Muscle of arm (tissue), 1 donor: ENCODE measurements at regions not wholly inside any gene's neighbourhood (a gene's known extent, or its start where the extent isn't known, plus 50 kb on each side); places are given as distances from the start of the nearest gene placed in this dataset.
"Not testable (repeated sequence)": the region's sequence is repeated elsewhere in the genome, so short reads cannot be mapped to it uniquely, and the experiment has no call there.

Experiments used
- DNase-seq: peaks from one replicate; pipeline ENCODE4 v3.0.0-alpha.2; 2013

DNA sequence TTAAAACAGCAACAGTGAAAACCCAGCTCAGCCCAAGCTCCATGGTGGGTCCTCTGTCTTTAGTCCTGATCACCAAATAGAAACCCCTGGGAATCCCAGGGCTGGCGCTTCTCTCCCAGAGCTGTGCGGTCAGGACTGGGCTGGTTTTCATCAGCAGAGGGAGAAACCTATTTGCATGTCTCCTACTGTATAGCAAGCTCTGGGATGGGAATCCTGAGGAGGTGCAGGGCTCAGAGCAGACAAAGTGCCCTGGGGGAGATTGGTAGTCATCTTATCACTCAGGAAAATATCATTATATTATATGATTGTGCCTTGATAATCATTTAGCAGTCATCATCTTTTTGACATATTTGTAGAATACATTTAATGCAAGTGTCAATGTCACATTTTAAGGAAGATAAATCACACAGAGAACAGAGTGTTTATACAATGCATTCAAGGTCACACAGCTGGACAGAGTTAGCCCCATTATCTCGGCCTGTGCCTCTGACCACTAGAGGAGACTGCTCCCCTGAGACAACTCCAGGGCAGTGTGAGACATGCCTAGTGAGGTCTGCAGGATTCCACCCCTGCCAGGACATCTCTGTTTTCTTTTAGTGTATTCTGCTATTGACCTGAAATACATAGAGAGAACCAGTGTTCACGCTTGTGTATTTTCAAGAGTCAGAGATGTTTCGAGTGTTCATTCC, 818.6 kb downstream of the TMEM121 start:
- not testable (repeated sequence) for DNase-seq

DNA sequence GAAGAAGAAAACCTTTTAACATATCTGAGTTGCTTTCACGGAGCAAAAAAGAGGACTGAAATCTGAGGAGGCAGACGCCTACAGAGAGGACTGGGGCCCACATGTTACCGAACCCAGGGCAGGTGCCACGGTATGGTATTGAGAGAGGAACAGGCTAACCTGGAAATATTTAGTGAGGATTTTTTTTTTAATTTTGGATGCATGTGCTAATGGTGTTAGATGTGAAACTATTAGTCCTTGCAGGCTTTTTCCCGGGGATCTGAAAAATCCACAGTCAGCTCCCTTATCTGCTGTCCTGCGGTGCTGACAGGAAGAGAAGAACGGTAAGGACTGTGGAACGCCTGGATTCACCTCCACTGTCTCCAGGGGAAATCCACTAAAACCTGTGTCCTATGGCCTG, 819.7 kb downstream of the TMEM121 start:
- no peak for DNase-seq

DNA sequence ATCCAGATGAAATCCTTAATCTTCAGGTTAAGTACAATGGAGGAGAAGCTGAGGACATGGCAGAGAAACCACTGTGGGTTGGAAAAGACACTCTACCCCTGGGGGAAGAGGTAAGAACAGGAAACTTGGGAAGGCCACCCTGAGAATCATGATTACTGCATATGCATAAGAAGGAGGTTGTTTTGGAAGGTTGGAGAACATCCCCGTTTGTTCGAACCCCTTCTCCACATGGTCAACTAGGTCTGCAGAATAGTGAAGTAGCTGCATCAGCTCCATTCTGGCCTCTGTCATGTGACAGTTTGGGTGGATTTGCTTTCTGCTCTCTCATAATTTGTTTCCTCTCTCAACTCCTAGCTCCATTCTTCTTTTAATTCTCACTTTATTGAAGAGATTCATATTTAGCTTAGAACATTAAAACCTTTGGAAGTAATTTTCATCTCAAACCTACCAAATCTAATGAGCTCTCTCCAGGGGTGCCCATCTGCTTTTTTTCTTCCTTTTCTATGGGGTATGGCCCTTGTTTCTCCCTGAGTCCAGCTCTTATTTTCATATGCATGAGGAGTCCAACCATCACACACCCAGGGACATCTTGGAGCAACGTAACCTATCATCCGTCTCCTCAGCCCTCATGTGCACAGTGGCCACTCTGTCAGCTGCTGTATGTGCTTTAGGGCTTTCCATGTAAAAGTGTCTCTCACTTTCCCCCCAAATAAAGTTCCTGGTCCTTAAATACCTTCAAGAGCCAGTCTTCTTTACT, 820.3 kb downstream of the TMEM121 start:
- no peak for DNase-seq

DNA sequence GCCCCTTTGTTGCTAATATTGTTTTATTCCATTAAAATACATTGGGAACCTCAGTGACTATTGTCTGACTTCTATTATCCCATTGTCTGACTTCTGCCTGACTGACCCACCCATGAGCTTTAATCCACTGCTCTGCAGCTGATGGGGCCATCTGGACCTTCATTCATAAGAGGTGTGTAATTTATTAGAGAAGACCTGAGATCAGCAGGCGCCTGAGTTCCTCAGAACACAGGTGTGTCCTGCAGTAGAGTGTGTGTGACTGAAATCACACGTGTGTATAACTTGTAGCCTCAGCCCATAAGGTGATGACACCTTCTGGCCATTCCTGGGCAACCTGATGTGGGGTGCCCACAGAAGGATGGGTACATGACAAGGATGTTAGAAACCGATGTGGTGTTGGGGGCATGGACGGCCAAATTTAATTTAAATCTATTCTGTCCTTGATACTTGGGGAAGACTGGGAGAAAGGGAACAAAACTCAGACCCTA, 821.0 kb downstream of the TMEM121 start:
- no peak for DNase-seq

DNA sequence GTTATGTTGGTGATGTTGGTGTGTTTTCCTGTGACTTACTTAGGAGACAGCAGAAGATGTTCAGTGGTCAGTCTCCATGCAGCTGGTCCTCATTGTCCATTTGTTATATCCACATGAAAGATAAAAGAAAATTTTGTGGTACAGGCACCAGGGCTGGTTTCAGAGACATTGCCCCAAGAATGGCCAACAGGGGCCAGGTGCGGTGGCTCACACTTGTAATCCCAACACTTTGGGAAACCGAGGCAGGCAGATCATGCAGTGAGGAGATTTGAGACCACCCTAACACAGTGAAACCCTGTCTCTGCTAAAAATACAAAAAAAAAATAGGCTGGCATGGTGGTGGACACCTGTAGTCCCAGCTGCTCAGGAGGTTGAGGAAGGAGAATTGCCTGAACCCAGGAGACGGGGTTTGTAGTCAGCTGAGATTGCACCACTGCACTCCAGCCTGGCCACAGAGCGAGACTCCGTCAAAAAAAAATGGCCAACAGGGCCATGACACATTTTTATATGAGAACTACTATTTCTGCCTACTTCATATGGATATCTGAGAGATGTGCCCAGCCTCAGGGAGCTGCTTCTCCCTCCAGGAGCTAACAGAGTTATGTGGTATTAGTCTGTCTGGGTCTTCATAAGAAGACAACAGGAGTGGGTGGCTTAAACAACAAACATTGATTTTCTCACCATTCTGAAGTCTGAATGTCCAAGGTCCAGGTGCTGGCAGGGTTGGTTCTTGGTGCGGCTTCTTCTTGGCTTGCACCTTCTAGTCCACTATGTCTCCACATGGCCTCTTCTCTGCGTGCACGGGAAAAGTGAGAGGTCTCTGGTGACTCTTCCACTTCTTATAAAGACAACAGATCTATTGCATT, 821.7 kb downstream of the TMEM121 start:
- no peak for DNase-seq

DNA sequence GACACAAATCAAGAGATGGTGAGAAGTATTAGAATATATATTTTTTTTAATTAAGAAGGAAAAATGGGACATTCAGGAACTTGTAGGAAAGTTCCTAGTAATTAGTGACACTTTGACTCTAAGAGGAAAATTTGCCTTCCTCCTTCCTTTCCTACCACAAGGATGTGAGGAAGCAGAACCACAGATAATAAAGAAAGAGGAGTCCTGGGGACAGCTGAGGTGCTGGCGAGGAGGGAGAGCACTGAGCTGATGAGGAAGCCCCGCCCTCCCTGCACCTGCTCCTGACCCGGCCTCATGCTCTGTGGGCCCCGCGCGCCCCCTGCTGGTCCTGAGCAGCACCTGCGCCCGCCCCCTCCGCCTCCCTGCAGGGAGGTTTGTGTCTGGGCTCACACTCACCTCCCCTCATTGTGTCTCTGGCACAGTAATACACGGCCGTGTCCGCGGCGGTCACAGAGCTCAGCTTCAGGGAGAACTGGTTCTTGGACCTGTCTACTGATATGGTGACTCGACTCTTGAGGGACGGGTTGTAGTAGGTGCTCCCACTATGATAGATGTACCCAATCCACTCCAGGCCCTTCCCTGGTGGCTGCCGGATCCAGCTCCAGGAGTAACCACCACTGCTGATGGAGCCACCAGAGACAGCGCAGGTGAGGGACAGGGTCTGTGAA, 822.6 kb downstream of the TMEM121 start:
- not testable (repeated sequence) for DNase-seq

DNA sequence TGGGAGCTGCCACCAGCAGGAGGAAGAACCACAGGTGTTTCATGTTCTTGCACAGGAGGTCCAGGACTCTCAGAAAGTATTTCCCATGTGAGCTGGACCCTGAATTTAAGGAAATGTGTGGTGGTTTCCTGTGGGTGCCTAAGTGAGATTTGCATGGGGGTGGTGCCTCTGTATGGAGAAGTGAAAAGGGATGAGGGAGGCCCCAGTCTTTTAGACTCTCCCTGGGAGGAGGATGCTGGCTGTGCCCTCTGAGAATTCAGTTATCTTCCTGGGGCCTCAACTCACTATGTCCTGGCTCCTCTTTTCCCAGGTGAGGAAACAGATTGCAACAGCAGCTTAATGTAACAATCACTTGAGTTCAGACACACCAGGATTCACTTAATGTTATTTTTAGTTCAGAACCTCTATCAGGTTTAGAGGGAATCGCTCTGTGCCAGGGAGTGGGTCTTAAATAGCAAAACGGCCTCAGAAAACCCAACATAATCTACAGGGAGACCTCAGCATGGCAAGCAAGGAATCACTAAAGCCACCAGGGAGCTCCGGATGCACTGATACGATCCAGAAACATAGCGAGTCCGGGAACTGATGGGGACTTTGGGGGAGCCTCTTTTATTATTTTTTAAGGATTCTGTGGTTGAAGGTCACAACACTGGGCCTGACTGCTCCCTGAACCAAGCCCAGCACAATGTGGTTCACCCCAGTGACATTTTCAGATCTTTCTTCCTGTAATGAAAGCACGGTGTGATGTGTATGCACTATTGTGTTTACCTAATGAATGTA, 823.5 kb downstream of the TMEM121 start:
- DNase-seq = not testable (repeated sequence)

DNA sequence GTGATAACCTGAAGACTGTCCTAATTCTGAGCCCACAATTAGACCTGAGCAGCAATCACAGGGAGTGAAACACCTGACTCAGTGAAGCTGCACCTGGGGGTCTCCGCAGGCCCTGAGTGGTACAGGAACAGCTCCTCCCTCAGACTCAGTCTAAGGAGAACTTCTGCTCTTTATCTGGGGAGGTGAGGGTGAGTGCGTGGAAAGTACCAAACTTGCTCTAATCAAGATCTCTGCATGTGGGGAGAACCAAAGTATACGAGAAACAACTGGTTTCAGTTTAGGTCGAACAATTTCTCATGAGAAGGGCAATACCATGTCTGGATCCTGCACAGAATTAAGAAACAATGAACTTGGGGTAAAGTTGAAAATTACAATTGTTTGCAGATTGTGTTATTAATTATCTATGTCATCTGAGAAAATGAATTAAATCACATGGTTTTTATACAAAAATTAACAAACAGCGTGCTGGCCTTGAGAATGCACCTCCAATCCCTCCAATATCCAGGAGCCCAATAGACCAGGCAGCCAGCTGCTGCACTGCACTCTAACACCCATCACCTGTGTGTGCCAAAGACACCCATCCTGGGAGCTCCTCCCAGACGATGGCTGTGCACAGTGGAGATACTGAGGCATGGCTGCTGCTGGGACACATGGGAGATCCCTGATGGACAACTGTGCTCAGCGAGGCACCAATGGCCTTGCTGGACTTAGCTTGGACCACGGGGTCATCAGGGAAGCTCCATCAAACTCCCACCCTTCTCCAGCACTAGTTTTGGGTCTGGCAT, 828.8 kb downstream of the TMEM121 start:
- not testable (repeated sequence) for DNase-seq

DNA sequence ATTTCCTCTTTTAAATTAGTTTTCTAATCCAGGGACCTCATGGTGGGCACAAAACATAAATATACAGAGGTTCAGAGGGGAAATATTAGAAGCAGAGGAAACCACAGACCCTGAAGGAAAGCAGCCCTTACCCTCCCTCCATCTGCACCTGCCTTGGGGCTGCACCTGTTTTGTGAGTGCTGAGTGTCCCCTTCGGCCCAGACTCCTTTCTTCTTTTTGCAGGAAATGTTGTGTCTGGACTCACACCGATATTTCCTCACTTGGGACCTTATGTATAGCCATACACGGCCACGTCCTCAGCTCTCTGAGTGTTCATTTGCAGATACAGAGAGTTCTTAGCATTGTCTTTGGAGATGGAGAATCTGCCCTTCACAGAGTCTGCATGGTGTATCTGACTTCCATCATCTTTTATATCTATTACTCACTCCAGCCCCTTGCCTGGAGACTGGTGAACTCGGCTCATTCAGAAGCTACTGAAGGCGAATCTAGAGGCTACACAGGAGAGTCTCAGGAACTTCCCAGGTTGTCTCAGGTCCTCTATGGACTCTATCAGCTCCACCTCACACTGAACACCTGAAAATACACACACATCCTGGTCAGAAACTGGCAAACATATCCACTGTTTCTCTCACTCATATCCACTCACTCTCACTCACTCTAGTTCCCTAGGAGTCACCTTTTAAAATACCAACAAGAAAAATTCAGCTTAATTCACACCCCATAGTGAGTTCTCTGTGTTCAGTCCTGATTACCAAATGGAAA, 829.7 kb downstream of the TMEM121 start:
- DNase-seq = not testable (repeated sequence)

DNA sequence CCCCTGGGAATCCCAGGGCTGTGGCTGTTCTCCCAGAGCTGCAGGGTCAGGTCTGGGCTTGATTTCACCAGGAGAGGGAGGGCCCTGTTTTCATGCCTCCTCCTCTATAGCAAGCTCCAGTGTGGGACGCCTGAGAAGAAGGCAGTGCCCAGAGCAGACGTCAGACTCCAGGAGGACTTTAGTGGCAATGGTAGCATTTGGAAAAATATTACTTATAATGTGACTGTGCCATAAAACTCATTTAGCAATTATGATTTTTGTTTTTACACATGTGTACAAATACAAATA, 830.2 kb downstream of the TMEM121 start:
- not testable (repeated sequence) for DNase-seq

DNA sequence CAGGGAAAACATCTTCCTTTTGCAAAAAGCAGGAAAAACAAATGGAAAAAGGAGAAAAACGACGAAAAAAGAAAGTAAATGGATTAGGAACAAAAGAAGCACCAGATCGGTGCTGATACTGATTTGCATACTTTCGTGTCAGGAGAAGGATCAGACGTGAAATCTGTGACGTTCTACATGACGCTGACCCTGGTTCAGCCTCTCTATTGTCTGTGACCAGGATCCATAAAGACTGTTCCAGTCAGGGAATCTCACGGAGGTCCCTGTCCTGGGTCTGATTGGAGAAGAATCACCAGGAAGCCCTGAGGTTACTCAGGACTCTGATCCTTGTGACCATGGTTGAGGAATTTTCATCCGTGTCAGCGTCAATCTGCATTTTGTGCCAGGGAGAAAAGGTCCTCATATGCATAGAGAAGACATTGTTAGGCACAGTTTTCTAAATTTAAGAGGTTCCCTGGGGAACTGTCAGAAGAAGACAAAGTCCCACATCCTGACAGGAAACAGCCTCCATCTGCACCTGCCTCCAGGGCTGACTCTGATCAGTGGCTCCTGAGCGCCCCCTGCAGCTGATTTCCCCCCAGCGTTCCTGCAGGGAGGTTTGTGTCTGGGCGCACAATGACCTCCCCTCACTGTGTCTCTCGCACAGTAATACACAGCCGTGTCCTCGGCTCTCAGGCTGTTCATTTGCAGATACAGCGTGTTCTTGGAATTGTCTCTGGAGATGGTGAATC, 832.9 kb downstream of the TMEM121 start:
- DNase-seq = not testable (repeated sequence)

DNA sequence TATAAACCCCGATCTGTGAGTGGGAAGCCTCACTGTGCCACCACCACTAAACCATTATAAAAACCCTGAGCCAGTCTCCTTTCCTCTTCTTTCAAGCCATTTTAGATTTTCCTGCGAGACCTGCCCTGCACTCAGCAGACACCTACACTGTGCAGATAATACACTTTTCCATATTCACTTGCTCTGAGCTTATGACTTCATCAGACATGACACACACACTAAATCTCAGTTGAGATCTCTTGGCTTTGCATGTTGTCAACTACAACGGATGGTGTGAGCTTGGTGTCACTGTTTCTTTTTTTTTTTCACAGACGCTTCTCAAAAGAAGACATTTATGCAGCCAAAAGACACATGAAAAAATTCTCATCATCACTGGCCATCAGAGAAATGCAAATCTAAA, 839.0 kb downstream of the TMEM121 start:
- not testable (repeated sequence) for DNase-seq

DNA sequence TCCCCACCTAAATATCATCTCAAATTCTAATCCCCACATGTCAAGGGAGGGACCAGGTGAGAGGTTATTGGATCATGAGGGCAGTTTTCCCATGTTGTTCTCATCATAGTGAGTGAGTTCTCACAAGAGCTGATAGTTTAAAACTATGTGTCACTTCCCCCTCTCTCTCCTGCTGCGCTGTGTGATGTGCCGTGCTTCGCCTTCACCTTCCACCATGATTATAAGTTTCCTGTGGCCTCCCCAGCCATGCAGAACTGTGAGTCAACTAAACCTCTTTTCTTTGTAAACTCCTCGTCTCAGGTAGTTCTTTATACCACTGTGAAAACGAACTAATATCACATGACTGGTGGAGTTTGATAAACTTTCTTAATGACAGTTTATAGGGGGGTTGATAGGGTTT, 839.5 kb downstream of the TMEM121 start:
- not testable (repeated sequence) for DNase-seq

DNA sequence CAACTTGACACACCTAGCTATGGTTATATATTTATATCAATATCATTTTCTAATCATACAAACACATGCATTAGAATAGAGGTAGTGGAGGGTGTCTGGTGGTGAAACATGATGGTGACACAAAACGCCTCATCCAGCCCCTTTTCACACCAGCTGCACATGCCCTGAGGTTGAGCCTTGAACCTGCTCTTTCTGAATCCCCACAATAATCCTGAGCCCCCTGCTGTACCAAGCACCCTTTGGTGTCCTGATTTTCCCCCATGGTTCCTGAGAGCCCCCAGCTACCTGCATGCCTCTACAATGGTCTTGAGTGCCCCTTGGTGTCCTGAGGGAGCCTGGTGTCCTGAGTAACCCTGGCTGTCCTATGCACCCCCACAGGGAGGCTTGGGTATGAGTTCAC, 840.6 kb downstream of the TMEM121 start:
- DNase-seq = not testable (repeated sequence)

DNA sequence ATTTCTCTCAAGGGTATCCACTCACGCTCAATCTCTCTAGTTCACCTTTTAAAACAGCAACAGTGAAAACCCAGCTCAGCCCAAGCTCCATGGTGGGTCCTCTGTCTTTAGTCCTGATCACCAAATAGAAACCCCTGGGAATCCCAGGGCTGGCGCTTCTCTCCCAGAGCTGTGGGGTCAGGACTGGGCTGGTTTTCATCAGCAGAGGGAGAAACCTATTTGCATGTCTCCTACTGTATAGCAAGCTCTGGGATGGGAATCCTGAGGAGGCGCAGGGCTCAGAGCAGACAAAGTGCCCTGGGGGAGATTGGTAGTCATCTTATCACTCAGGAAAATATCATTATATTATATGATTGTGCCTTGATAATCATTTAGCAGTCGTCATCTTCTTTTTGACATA, 843.1 kb downstream of the TMEM121 start:
- not testable (repeated sequence) for DNase-seq

DNA sequence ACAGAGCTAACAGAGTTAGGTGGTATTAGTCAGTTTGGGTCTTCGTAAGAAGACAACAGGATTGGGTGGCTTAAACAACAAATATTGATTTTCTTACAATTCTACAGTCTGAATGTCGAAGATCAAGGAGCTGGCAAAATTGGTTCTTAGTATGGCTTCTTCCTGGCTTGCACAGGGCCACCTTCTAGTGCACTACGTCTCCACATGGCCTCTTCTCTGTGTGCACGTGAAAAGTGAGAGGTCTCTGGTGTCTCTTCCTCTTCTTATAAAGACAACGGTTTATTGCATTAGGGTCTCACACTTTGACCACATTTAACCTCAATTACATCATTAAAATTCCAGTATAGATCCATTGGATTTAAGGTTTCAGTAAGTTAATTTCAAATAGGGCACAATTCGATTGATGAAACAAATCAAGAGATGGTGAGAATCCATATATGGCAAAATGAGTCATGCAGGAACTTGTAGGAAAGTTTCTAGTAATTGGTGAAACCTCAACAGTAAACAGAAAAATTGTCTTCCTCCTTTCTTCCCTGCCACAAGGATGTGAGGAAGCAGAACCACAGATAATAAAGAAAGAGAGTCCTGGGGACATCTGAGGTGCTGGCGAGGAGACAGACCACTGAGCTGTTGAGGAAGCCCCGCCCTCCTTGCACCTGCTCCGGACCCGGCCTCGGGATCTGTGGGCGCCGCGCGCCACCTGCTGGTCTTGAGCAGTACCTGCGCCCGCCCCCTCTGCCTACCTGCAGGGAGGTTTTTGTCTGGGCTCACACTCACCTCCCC, 846.7 kb downstream of the TMEM121 start:
- no peak for DNase-seq

DNA sequence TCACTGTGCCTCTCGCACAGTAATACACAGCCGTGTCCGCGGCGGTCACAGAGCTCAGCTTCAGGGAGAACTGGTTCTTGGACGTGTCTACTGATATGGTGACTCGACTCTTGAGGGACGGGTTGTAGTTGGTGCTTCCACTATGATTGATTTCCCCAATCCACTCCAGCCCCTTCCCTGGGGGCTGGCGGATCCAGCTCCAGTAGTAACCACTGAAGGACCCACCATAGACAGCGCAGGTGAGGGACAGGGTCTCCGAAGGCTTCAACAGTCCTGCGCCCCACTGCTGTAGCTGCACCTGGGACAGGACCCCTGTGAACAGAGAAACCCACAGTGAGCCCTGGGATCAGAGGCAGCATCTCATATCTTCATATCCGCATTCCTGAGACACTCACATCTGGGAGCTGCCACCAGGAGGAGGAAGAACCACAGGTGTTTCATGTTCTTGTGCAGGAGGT, 847.3 kb downstream of the TMEM121 start:
- not testable (repeated sequence) for DNase-seq

DNA sequence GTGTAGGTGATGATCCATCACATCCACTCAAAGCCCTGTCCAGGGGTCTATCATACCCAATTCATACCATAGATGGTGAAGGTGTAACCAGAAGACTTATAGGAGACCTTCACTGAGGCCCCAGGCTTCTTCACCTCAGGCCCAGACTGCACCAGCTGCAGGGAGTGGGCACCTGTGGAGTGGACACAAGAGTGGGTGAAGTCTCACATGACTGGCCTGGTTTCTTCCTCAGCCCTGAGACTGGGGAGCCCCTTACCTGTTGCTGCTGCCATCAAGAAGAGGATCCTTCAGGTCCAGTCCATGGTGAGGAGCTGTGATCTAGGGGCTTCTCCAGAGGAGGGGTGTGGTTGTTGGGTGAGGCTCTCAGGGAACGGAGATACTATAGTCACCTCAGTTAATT, 851.0 kb downstream of the TMEM121 start:
- DNase-seq = no peak
